Neural cell (in vitro differentiated cells): ENCODE measurements at regions not wholly inside any gene's neighbourhood (a gene's known extent, or its start where the extent isn't known, plus 50 kb on each side); places are given as distances from the start of the nearest gene placed in this dataset.

Source experiments
- EP300 ChIP-seq: fragments of 450-650 bp; conservative IDR thresholded peaks from 2 replicates; pipeline ENCODE4 v1.6.1; 2014; ENCODE audit warnings: antibody characterized with exemption, mild to moderate bottlenecking, moderate library complexity; ENCODE audit not compliant: poor library complexity, severe bottlenecking
- TAF1 ChIP-seq: IDR thresholded peaks from 2 replicates; pipeline ENCODE4 v1.6.1; 2012; ENCODE audit warnings: low read depth
- TF ChIP-seq, protein P1 (sequence below): fragments of 450-650 bp; IDR thresholded peaks from 2 replicates; pipeline ENCODE4 v1.5.1; 2014; ENCODE audit warnings: antibody characterized with exemption, mild to moderate bottlenecking, moderate library complexity; ENCODE audit not compliant: poor library complexity, severe bottlenecking

GRCh38 chr9:30982301-30982700, 1402.1 kb upstream of the ACO1 start:
- no peak for TF ChIP-seq EP300
- TF ChIP-seq, protein P1, sequence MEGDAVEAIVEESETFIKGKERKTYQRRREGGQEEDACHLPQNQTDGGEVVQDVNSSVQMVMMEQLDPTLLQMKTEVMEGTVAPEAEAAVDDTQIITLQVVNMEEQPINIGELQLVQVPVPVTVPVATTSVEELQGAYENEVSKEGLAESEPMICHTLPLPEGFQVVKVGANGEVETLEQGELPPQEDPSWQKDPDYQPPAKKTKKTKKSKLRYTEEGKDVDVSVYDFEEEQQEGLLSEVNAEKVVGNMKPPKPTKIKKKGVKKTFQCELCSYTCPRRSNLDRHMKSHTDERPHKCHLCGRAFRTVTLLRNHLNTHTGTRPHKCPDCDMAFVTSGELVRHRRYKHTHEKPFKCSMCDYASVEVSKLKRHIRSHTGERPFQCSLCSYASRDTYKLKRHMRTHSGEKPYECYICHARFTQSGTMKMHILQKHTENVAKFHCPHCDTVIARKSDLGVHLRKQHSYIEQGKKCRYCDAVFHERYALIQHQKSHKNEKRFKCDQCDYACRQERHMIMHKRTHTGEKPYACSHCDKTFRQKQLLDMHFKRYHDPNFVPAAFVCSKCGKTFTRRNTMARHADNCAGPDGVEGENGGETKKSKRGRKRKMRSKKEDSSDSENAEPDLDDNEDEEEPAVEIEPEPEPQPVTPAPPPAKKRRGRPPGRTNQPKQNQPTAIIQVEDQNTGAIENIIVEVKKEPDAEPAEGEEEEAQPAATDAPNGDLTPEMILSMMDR, result no peak
- no peak for TF ChIP-seq TAF1
